DOHH2 (cell line): ENCODE measurements at regions not wholly inside any gene's neighbourhood (a gene's known extent, or its start where the extent isn't known, plus 50 kb on each side); places are given as distances from the start of the nearest gene placed in this dataset.

Experiments
- H3F3A ChIP-seq: fragments of 200-600 bp; sonication (generic), shearing (Covaris generic); 2 replicates; pipeline ENCODE4 v1.6.0; 2016; ENCODE audit warnings: antibody characterized with exemption, mild to moderate bottlenecking; ENCODE audit not compliant: control insufficient read depth, insufficient read depth
- H3K27ac ChIP-seq: fragments of 200-600 bp; sonication (generic); 2 replicates; pipeline ENCODE4 v1.5.1; 2014; ENCODE audit warnings: low read depth, mild to moderate bottlenecking, low read length, moderate library complexity
- H3K27me3 ChIP-seq: fragments of 200-600 bp; sonication (generic); 2 replicates; pipeline ENCODE4 v1.6.1; 2014; ENCODE audit warnings: mild to moderate bottlenecking, low read length, mixed read lengths; ENCODE audit not compliant: control insufficient read depth
- H3K36me3 ChIP-seq: fragments of 200-600 bp; sonication (generic); 2 replicates; pipeline ENCODE4 v1.6.1; 2014; ENCODE audit warnings: mild to moderate bottlenecking, low read length, moderate library complexity, mixed read lengths; ENCODE audit not compliant: control insufficient read depth
- H3K4me1 ChIP-seq: fragments of 200-600 bp; sonication (generic); 2 replicates; pipeline ENCODE4 v1.6.1; 2014; ENCODE audit warnings: mild to moderate bottlenecking, low read length, mixed read lengths; ENCODE audit not compliant: control insufficient read depth
- H3K4me2 ChIP-seq: fragments of 200-600 bp; sonication (generic); 2 replicates; pipeline ENCODE4 v1.6.0; 2014; ENCODE audit warnings: mild to moderate bottlenecking, low read length, moderate library complexity
- H3K4me3 ChIP-seq: fragments of 200-600 bp; sonication (generic); 2 replicates; pipeline ENCODE4 v1.5.1; 2014; ENCODE audit warnings: mild to moderate bottlenecking, low read length, mixed read lengths
- H3K79me2 ChIP-seq: fragments of 200-600 bp; sonication (generic); 2 replicates; pipeline ENCODE4 v1.6.1; 2014; ENCODE audit warnings: mild to moderate bottlenecking, low read length, mixed read lengths; ENCODE audit not compliant: control insufficient read depth
- H3K9me2 ChIP-seq: fragments of 200-600 bp; sonication (generic); replicated peaks from 2 replicates; pipeline ENCODE4 v1.6.1; 2014; ENCODE audit warnings: mild to moderate bottlenecking, low read length, mixed read lengths; ENCODE audit not compliant: control insufficient read depth
- H3K9me3 ChIP-seq: fragments of 200-600 bp; sonication (generic); 2 replicates; pipeline ENCODE4 v1.6.1; 2014; ENCODE audit warnings: antibody characterized with exemption, low read length, mixed read lengths; ENCODE audit not compliant: control insufficient read depth, insufficient read depth
- H4K20me1 ChIP-seq: fragments of 200-600 bp; sonication (generic); 2 replicates; pipeline ENCODE4 v1.6.0; 2014; ENCODE audit warnings: low read depth, mild to moderate bottlenecking, antibody characterized with exemption, low read length, moderate library complexity; ENCODE audit not compliant: control insufficient read depth, insufficient read depth
- EZH2phosphoT487 ChIP-seq: fragments of 200-600 bp; sonication (generic); IDR thresholded peaks from 2 replicates; pipeline ENCODE4 v1.6.1; 2017; ENCODE audit warnings: borderline replicate concordance, mild to moderate bottlenecking, antibody characterized with exemption, low read length, moderate library complexity, mixed read lengths
- TF ChIP-seq, protein P1 (sequence below): fragments of 200-600 bp; sonication (generic); IDR thresholded peaks from one replicate; pipeline ENCODE4 v1.5.1; 2014; ENCODE audit warnings: antibody characterized with exemption, mild to moderate bottlenecking, low read depth, low read length; ENCODE audit not compliant: poor library complexity, severe bottlenecking

DNA sequence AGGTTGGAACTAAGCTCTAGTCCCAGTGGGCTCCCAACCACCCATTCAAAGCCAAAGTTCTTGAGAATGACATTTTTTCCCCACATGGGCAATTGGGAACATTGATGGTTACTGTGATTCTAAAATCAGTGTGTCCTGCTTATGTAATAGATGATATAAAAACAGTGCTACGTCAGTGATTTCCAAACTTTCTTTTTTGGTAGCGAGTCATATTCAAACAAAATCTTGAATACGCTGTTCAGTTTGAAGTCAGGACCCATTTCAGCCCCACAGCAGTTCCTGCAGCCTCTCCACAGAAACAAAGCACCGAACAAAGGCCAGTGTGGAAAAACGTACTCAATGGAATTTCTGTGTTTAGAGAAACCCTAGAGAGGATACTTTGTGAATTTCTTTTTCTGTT, 170.0 kb upstream of the OLIG3 start:
- Histone ChIP-seq H3K79me2 (no peaks in the 10 kb centered on the region), H4K20me1 (no peaks in the 10 kb centered on the region), H3K36me3 (no peaks in the 10 kb centered on the region), H3K27ac (no peak overlapping the region), H3F3A (no peaks in the 10 kb centered on the region), H3K9me2 (no peaks in the 10 kb centered on the region), H3K4me2 (no peak overlapping the region), H3K27me3 (0 out of 2 replicates have a peak, but pooled peaks cover 3% of the 10 kb centered on the region), H3K9me3 (no peaks in the 10 kb centered on the region), H3K4me1 (no peaks in the 10 kb centered on the region), H3K4me3 (no peak overlapping the region)
- TF ChIP-seq, protein P1, sequence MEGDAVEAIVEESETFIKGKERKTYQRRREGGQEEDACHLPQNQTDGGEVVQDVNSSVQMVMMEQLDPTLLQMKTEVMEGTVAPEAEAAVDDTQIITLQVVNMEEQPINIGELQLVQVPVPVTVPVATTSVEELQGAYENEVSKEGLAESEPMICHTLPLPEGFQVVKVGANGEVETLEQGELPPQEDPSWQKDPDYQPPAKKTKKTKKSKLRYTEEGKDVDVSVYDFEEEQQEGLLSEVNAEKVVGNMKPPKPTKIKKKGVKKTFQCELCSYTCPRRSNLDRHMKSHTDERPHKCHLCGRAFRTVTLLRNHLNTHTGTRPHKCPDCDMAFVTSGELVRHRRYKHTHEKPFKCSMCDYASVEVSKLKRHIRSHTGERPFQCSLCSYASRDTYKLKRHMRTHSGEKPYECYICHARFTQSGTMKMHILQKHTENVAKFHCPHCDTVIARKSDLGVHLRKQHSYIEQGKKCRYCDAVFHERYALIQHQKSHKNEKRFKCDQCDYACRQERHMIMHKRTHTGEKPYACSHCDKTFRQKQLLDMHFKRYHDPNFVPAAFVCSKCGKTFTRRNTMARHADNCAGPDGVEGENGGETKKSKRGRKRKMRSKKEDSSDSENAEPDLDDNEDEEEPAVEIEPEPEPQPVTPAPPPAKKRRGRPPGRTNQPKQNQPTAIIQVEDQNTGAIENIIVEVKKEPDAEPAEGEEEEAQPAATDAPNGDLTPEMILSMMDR: no peak
- TF ChIP-seq EZH2phosphoT487: no peak

DNA sequence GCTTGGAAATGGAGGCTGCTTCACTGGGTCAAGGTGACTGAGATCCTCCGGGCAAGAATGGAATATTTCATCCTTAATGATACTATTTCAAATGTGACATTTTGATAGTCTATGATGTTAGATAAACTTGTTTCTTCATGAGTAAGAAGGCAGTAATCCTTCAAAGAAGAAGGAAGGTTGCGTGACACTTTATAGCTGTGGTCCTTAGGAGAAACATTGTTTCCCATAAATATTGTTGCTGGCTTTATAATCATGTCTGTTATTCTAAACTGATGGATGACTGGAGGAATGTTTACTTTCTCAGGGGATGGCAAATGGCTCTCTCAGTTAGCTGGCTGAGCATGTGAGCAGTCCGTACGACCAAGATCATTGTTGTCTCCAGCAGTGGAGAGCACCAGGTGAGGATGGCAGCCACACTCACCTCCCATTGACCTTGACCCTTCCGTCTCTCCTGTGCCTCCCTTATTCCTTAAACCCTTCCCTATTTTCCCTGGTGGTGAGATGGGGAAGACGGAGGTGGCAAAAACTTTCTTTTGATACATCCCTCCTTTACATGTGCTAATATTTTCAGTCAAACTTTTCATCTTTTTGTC, 171.2 kb upstream of the OLIG3 start:
- no peaks in the 10 kb centered on the region for H3F3A ChIP-seq
- no peaks in the 10 kb centered on the region for H3K79me2 ChIP-seq
- no peaks in the 10 kb centered on the region for H4K20me1 ChIP-seq
- H3K9me3 ChIP-seq: no peaks in the 10 kb centered on the region
- no peak overlapping the region for H3K4me3 ChIP-seq
- no peak overlapping the region for H3K27ac ChIP-seq
- no peaks in the 10 kb centered on the region for H3K9me2 ChIP-seq
- TF ChIP-seq EZH2phosphoT487: no peak
- TF ChIP-seq, protein P1: no peak
- H3K4me1 ChIP-seq: no peaks in the 10 kb centered on the region
- 0 out of 2 replicates have a peak, but pooled peaks cover 3% of the 10 kb centered on the region for H3K27me3 ChIP-seq
- H3K36me3 ChIP-seq: no peaks in the 10 kb centered on the region
- H3K4me2 ChIP-seq: no peak overlapping the region

DNA sequence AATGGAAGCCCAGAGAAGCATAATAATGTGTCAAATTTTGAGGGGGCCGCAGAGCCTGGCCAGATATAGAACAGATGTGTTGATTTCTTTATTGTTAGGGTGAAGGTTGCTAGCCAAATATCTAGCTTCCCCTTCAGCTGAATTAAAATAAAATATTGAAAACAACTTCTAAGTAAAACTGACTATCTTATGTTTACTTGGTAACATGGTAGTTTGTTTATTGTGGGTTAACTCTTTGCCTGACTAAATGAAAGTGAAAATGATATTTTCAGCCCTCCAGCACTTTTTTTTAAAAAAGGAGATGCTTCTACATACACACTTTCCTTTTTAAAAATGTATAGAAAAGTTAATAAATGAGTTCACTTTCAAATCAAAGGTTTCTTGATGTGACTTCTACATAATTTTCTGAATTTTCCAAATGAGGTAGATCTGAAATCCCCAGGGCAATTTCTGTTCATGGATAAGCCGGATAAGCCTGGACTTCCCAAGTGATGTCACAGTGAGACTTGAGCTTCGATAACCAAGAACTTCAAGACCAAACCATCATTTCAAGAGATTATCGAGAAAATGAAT, 172.1 kb upstream of the OLIG3 start:
- no peaks in the 10 kb centered on the region for H3K9me2 ChIP-seq
- H3K27ac ChIP-seq: no peak overlapping the region
- TF ChIP-seq EZH2phosphoT487: no peak
- TF ChIP-seq, protein P1: no peak
- H3K4me3 ChIP-seq: no peak overlapping the region
- 0 out of 2 replicates have a peak, but pooled peaks cover 3% of the 10 kb centered on the region for H3K27me3 ChIP-seq
- H3K36me3 ChIP-seq: no peaks in the 10 kb centered on the region
- no peaks in the 10 kb centered on the region for H3K9me3 ChIP-seq
- H3K4me1 ChIP-seq: no peaks in the 10 kb centered on the region
- H3K4me2 ChIP-seq: no peak overlapping the region
- H3F3A ChIP-seq: no peaks in the 10 kb centered on the region
- H3K79me2 ChIP-seq: no peaks in the 10 kb centered on the region
- H4K20me1 ChIP-seq: no peaks in the 10 kb centered on the region
